ENCODE measurements at regions not wholly inside any gene's neighbourhood (a gene's known extent, or its start where the extent isn't known, plus 50 kb on each side); places are given as distances from the start of the nearest gene placed in this dataset.

GRCh38 chr10:8566737-8567136 lies 512.2 kb downstream of the GATA3 start:
- no peaks in the 10 kb centered on the region for H3K27me3 ChIP-seq
- H3K9me3 ChIP-seq: no peaks in the 10 kb centered on the region
- H3K27ac ChIP-seq: no peak overlapping the region
- H3K4me3 ChIP-seq: no peak overlapping the region
- no peaks in the 10 kb centered on the region for H3K36me3 ChIP-seq
- TF ChIP-seq EP300 (IDR thresholded peaks at IDR 0.05) (no peak), CTCF (IDR thresholded peaks at IDR 0.05) (no peak), POLR2A (IDR thresholded peaks at IDR 0.05) (no peak)
- intact Hi-C loops (cut with DNase I): no loop called here
- no peak for DNase-seq
- no peaks in the 10 kb centered on the region for H3K4me1 ChIP-seq (ENCODE audit: insufficient read depth)
- 80 to 91% (median 86%) methylated on average over 3 of the region's 3 CpGs for WGBS, 3 donors

GRCh38 chr10:8568401-8568800 lies 513.9 kb downstream of the GATA3 start:
- Histone ChIP-seq H3K27me3 (no peaks in the 10 kb centered on the region), H3K4me3 (no peak overlapping the region), H3K9me3 (no peaks in the 10 kb centered on the region), H3K4me1 (ENCODE audit: insufficient read depth) (no peaks in the 10 kb centered on the region), H3K27ac (no peak overlapping the region), H3K36me3 (no peaks in the 10 kb centered on the region)
- intact Hi-C loops (cut with DNase I): no loop called here
- no peak for DNase-seq
- 38 to 50% (median 39%) methylated on average over 4 of the region's 4 CpGs for WGBS, 3 donors
- TF ChIP-seq CTCF (IDR thresholded peaks at IDR 0.05) (no peak), POLR2A (IDR thresholded peaks at IDR 0.05) (no peak), EP300 (IDR thresholded peaks at IDR 0.05) (no peak)

- Histone ChIP-seq H3K36me3 (no peaks in the 10 kb centered on the region), H3K9me3 (peaks cover 0 to 2% of the 10 kb centered on the region in 2 donors), H3K27ac (no peak overlapping the region), H3K4me1 (ENCODE audit: insufficient read depth) (no peaks in the 10 kb centered on the region), H3K4me3 (no peak overlapping the region), H3K27me3 (no peaks in the 10 kb centered on the region)
- intact Hi-C loops (cut with DNase I): no loop called here
- TF ChIP-seq POLR2A (IDR thresholded peaks at IDR 0.05): no peak
- no peak for TF ChIP-seq CTCF (IDR thresholded peaks at IDR 0.05)
- TF ChIP-seq EP300 (IDR thresholded peaks at IDR 0.05): no peak
- DNase-seq: no peak
Measured at GRCh38 chr10:8575620-8576019, 521.1 kb downstream of the GATA3 start.

- no peak overlapping the region for H3K27ac ChIP-seq
- intact Hi-C loops (cut with DNase I): no loop called here
- WGBS, 3 donors: 85 to 92% (median 88%) methylated on average over 1 of the region's 1 CpG
- no peak overlapping the region for H3K4me3 ChIP-seq
- H3K4me1 ChIP-seq (ENCODE audit: insufficient read depth): no peaks in the 10 kb centered on the region
- TF ChIP-seq POLR2A (IDR thresholded peaks at IDR 0.05) (no peak), EP300 (IDR thresholded peaks at IDR 0.05) (no peak), CTCF (IDR thresholded peaks at IDR 0.05) (no peak)
- H3K27me3 ChIP-seq: no peaks in the 10 kb centered on the region
- no peaks in the 10 kb centered on the region for H3K36me3 ChIP-seq
- DNase-seq: no peak
- H3K9me3 ChIP-seq: peaks cover 0 to 2% of the 10 kb centered on the region in 2 donors
Measured at GRCh38 chr10:8576281-8576680, 521.8 kb downstream of the GATA3 start.

- whole genome bisulfite sequencing, 3 donors: 75 to 83% (median 77%) methylated on average over 3 of the region's 3 CpGs
- intact Hi-C loops (cut with DNase I): no loop called here
- H3K4me3 ChIP-seq: no peak overlapping the region
- no peaks in the 10 kb centered on the region for H3K4me1 ChIP-seq (ENCODE audit: insufficient read depth)
- no peaks in the 10 kb centered on the region for H3K27me3 ChIP-seq
- DNase-seq: no peak
- no peaks in the 10 kb centered on the region for H3K36me3 ChIP-seq
- no peak overlapping the region for H3K27ac ChIP-seq
- peaks cover 0 to 2% of the 10 kb centered on the region in 2 donors for H3K9me3 ChIP-seq
- TF ChIP-seq EP300 (IDR thresholded peaks at IDR 0.05): no peak
- TF ChIP-seq POLR2A (IDR thresholded peaks at IDR 0.05): no peak
- TF ChIP-seq CTCF (IDR thresholded peaks at IDR 0.05): no peak
Measured at GRCh38 chr10:8576911-8577310, 522.4 kb downstream of the GATA3 start.
